ENCODE measurements at regions not wholly inside any gene's neighbourhood (a gene's known extent, or its start where the extent isn't known, plus 50 kb on each side); places are given as distances from the start of the nearest gene placed in this dataset.

DNA sequence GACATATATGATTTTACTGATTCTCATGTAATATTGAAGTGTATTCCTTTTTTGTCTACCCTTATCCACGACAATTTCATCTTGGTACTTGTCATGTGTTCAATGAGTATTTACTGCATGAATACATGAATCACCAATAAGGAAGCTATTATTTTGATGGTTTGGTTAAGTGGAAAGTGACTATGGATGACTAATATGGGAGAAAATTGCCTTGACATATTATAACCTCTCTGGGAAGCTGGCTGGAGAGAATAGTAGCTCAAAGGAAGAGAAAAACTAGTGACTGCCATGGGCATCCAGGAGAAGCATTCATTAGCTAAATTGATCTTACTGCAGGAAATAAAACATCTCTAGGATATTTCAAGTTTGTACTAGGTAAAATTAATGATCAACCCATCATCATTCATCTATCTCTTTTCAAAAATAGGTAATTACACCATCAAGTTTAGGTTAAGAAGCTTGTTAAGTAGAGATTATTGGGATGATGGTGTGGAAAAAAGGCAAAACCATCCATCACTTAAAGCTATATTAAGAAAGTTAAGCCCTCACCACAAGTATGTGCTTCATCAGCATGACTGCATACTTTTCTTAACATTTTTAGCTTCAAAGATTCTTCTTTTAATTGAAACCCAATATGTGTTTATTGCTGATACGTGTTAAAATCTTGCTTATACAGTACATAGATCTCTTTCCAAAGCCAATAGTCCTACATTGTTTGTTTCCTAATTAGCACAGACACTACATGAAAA, 455.2 kb upstream of the ARPP21 start:
- Mint-ChIP-seq H3K27me3 (ENCODE audit: insufficient read depth, low read depth, poor library complexity) (no peaks in the 10 kb centered on the region), H3K36me3 (ENCODE audit: low read depth) (peaks cover 18% of the 10 kb centered on the region), H3K4me1 (no peaks in the 10 kb centered on the region), H3K4me3 (no peak overlapping the region), H3K27ac (no peak overlapping the region), H3K9me3 (peaks cover 31% of the 10 kb centered on the region)
- H3K4me3 ChIP-seq, result no peak overlapping the region
- ATAC-seq (no peak), DNase-seq (ENCODE audit: low spot score) (no peak)
- H3K4me1 ChIP-seq (ENCODE audit: insufficient read depth), result no peaks in the 10 kb centered on the region
- H3K9me2 ChIP-seq (ENCODE audit: insufficient read depth), result no peaks in the 10 kb centered on the region
- H3F3A ChIP-seq (replicated peaks; ENCODE audit: low read depth), result no peaks in the 10 kb centered on the region
- no peak overlapping the region for H2AFZ ChIP-seq
- TF ChIP-seq ZNF331 (CRISPR knock-in tag; IDR thresholded peaks at IDR 0.05; ENCODE audit: low read depth), result no peak
- no peak for TF ChIP-seq POLR2AphosphoS5 (IDR thresholded peaks at IDR 0.05; ENCODE audit: low read depth)
- TF ChIP-seq, protein P1, sequence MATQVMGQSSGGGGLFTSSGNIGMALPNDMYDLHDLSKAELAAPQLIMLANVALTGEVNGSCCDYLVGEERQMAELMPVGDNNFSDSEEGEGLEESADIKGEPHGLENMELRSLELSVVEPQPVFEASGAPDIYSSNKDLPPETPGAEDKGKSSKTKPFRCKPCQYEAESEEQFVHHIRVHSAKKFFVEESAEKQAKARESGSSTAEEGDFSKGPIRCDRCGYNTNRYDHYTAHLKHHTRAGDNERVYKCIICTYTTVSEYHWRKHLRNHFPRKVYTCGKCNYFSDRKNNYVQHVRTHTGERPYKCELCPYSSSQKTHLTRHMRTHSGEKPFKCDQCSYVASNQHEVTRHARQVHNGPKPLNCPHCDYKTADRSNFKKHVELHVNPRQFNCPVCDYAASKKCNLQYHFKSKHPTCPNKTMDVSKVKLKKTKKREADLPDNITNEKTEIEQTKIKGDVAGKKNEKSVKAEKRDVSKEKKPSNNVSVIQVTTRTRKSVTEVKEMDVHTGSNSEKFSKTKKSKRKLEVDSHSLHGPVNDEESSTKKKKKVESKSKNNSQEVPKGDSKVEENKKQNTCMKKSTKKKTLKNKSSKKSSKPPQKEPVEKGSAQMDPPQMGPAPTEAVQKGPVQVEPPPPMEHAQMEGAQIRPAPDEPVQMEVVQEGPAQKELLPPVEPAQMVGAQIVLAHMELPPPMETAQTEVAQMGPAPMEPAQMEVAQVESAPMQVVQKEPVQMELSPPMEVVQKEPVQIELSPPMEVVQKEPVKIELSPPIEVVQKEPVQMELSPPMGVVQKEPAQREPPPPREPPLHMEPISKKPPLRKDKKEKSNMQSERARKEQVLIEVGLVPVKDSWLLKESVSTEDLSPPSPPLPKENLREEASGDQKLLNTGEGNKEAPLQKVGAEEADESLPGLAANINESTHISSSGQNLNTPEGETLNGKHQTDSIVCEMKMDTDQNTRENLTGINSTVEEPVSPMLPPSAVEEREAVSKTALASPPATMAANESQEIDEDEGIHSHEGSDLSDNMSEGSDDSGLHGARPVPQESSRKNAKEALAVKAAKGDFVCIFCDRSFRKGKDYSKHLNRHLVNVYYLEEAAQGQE (IDR thresholded peaks at IDR 0.05; ENCODE audit: unreplicated experiment), result no peak
- TF ChIP-seq JUNB (IDR thresholded peaks at IDR 0.05; ENCODE audit: unreplicated experiment), result no peak
- no peak for TF ChIP-seq ETS1 (IDR thresholded peaks at IDR 0.05)
- no peak for TF ChIP-seq ZNF114 (CRISPR knock-in tag; IDR thresholded peaks at IDR 0.05)
- no peak for TF ChIP-seq EZH2phosphoT487 (IDR thresholded peaks at IDR 0.05; ENCODE audit: unreplicated experiment)
- TF ChIP-seq NANOG (IDR thresholded peaks at IDR 0.05; ENCODE audit: borderline replicate concordance), result no peak
- no peaks in the 10 kb centered on the region for H3K79me2 ChIP-seq (replicated peaks; ENCODE audit: insufficient read depth)
- no peak overlapping the region for H3K4me2 ChIP-seq
- no peak overlapping the region for H3K27ac ChIP-seq (ENCODE audit: low read depth)
- no peaks in the 10 kb centered on the region for H3K27me3 ChIP-seq (ENCODE audit: insufficient read depth)
- H3K36me3 ChIP-seq (ENCODE audit: insufficient read depth), result peaks cover 7% of the 10 kb centered on the region; the same call in 1 of the 2 replicates
- H4K20me1 ChIP-seq (replicated peaks; ENCODE audit: insufficient read depth), result no peaks in the 10 kb centered on the region

DNA sequence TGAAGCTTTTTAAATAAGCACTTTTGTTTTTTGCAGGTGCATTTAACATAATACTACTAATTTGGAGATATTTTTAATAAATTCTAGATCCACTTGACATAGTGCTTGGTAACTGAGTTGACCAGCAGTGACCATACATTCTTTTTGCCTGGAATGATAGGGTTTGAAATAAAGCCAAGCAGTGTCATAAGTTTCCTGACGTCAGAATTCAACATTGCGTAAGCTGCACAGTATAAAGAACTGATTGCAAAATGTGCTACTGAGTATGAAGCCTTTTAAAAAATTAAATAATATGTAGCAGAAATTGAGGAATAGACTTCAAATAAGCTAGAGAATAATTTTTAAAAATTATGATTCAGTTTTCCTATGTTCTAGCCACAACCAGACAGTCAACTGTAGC, 454.6 kb upstream of the ARPP21 start:
- no peaks in the 10 kb centered on the region for H3K4me1 ChIP-seq (ENCODE audit: insufficient read depth)
- no peak overlapping the region for H2AFZ ChIP-seq
- Mint-ChIP-seq H3K36me3 (ENCODE audit: low read depth) (peaks cover 18% of the 10 kb centered on the region), H3K4me1 (no peaks in the 10 kb centered on the region), H3K9me3 (peaks cover 31% of the 10 kb centered on the region), H3K27me3 (ENCODE audit: insufficient read depth, low read depth, poor library complexity) (no peaks in the 10 kb centered on the region), H3K4me3 (no peak overlapping the region), H3K27ac (no peak overlapping the region)
- no peak overlapping the region for H3K4me2 ChIP-seq
- no peaks in the 10 kb centered on the region for H4K20me1 ChIP-seq (replicated peaks; ENCODE audit: insufficient read depth)
- ATAC-seq, result no peak
- H3K4me3 ChIP-seq, result no peak overlapping the region
- no peaks in the 10 kb centered on the region for H3K9me2 ChIP-seq (ENCODE audit: insufficient read depth)
- no peak overlapping the region for H3K27ac ChIP-seq (ENCODE audit: low read depth)
- no peaks in the 10 kb centered on the region for H3K79me2 ChIP-seq (replicated peaks; ENCODE audit: insufficient read depth)
- no peaks in the 10 kb centered on the region for H3F3A ChIP-seq (replicated peaks; ENCODE audit: low read depth)
- H3K27me3 ChIP-seq (ENCODE audit: insufficient read depth), result no peaks in the 10 kb centered on the region
- DNase-seq (ENCODE audit: low spot score), result no peak
- peaks cover 7% of the 10 kb centered on the region; the same call in 1 of the 2 replicates for H3K36me3 ChIP-seq (ENCODE audit: insufficient read depth)
- no peak for TF ChIP-seq JUNB (IDR thresholded peaks at IDR 0.05; ENCODE audit: unreplicated experiment)
- no peak for TF ChIP-seq ZNF462 (CRISPR knock-in tag; IDR thresholded peaks at IDR 0.05)
- TF ChIP-seq ZNF331 (CRISPR knock-in tag; IDR thresholded peaks at IDR 0.05; ENCODE audit: low read depth), result no peak

Measured in GM23338 (cell line).